ENCODE measurements at regions not wholly inside any gene's neighbourhood (a gene's known extent, or its start where the extent isn't known, plus 50 kb on each side); places are given as distances from the start of the nearest gene placed in this dataset.

DNA sequence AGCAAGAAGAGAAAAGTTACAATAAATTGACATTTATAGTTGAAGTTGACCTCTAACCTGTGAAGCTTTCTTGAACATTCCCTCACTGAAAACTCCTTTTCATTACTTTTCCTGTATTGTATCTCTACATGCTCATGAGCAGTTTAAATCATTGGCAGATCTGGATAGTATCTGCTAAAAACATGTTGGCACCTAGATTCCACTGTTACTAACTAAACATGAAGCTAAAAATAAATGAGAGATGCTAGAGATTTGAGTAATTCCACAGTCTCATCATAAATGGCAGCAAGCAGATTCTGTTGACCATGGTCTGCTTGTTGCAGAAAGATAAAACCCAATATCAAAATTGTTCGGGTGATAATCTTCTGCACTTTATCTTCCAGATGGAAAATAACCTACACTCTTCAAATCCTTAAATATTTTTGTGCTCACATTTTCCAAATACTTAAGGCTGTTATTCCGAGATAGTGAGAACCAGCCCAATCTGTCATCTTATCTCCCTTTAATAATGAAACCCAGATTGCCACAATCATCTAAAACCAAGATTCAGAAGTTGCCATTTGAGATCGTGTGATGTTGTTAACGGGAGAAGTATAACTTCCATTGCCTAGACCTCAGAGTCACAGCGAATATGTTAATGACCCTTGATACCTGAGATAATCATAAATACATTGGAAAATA lies 171.0 kb upstream of the DAAM1 start:
- Mint-ChIP-seq H3K9me3 (ENCODE audit: unreplicated experiment) (no peaks in the 10 kb centered on the region), H3K27me3 (ENCODE audit: insufficient read depth, unreplicated experiment) (peaks cover 2% of the 10 kb centered on the region), H3K36me3 (ENCODE audit: insufficient read depth, unreplicated experiment) (no peaks in the 10 kb centered on the region), H3K4me1 (ENCODE audit: low read depth, unreplicated experiment) (no peaks in the 10 kb centered on the region), H3K4me3 (ENCODE audit: unreplicated experiment) (no peak overlapping the region), H3K27ac (ENCODE audit: unreplicated experiment) (no peak overlapping the region)
- Histone ChIP-seq H3K4me3 (ENCODE audit: low read depth, low read length) (no peak overlapping the region), H3K9me3 (no peaks in the 10 kb centered on the region), H3K4me1 (no peaks in the 10 kb centered on the region), H3K27me3 (replicated peaks; ENCODE audit: control insufficient read depth, insufficient read depth, low read length) (no peaks in the 10 kb centered on the region), H3K36me3 (ENCODE audit: control insufficient read depth, insufficient read depth, low read length) (no peaks in the 10 kb centered on the region)
- TF ChIP-seq, protein P1, sequence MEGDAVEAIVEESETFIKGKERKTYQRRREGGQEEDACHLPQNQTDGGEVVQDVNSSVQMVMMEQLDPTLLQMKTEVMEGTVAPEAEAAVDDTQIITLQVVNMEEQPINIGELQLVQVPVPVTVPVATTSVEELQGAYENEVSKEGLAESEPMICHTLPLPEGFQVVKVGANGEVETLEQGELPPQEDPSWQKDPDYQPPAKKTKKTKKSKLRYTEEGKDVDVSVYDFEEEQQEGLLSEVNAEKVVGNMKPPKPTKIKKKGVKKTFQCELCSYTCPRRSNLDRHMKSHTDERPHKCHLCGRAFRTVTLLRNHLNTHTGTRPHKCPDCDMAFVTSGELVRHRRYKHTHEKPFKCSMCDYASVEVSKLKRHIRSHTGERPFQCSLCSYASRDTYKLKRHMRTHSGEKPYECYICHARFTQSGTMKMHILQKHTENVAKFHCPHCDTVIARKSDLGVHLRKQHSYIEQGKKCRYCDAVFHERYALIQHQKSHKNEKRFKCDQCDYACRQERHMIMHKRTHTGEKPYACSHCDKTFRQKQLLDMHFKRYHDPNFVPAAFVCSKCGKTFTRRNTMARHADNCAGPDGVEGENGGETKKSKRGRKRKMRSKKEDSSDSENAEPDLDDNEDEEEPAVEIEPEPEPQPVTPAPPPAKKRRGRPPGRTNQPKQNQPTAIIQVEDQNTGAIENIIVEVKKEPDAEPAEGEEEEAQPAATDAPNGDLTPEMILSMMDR (IDR thresholded peaks at IDR 0.05; ENCODE audit: insufficient read depth in 1 of 2, low read depth in 1 of 2, low read length in 1 of 2, severe bottlenecking in 1 of 2, unreplicated experiment in 1 of 2): no peak
- BruUV-seq (replicated peaks): no TSS peak
- CTCF ChIA-PET: no interaction called here
- DNase-seq: no peak
- POLR2A ChIA-PET: no interaction called here
- intact Hi-C loops (cut with micrococcal nuclease; ENCODE audit: unreplicated experiment): no loop called here

DNA sequence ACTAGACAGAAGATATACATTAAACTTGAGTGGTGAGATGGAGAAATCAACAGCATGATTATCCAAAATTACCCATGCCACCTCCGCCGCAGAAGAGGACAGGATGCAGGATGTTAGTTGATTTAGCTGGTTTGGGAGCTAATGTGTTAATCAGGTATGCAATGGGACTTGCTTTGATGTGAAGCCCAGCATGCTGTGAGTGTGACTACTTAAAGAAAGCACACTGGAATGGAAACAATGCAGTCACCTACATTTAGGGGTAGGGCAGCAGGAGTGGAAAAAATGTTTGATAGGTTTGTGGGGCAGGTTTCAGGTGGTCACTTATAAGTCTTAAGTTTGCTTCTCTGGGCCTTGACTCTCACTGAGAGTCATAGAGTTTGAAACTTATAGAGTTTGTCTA lies 170.0 kb upstream of the DAAM1 start:
- ChIA-PET POLR2A (no interaction called here), CTCF (interaction anchor here (0.7 to 1.4 kb wide), 2 partner anchors 381 to 517 kb away, joined by 3 to 6 read pairs; partner anchors contain the start of gene DACT1)
- H3K36me3 ChIP-seq (ENCODE audit: control insufficient read depth, insufficient read depth, low read length): no peaks in the 10 kb centered on the region
- H3K27ac Mint-ChIP-seq (ENCODE audit: unreplicated experiment): no peak overlapping the region
- intact Hi-C loops (cut with micrococcal nuclease; ENCODE audit: unreplicated experiment): loop anchor here (2.0 kb wide), 1 partner anchor 380 kb away; no protein-coding TSS in a partner anchor
- H3K9me3 ChIP-seq: no peaks in the 10 kb centered on the region
- TF ChIP-seq, protein P1 (IDR thresholded peaks at IDR 0.05; ENCODE audit: insufficient read depth in 1 of 2, low read depth in 1 of 2, low read length in 1 of 2, severe bottlenecking in 1 of 2, unreplicated experiment in 1 of 2): no peak
- H3K4me1 ChIP-seq: no peaks in the 10 kb centered on the region
- no peaks in the 10 kb centered on the region for H3K9me3 Mint-ChIP-seq (ENCODE audit: unreplicated experiment)
- H3K27me3 Mint-ChIP-seq (ENCODE audit: insufficient read depth, unreplicated experiment): peaks cover 2% of the 10 kb centered on the region
- H3K4me3 ChIP-seq (ENCODE audit: low read depth, low read length): no peak overlapping the region
- H3K4me1 Mint-ChIP-seq (ENCODE audit: low read depth, unreplicated experiment): no peaks in the 10 kb centered on the region
- H3K36me3 Mint-ChIP-seq (ENCODE audit: insufficient read depth, unreplicated experiment): no peaks in the 10 kb centered on the region
- H3K4me3 Mint-ChIP-seq (ENCODE audit: unreplicated experiment): no peak overlapping the region
- BruUV-seq (replicated peaks): no TSS peak
- H3K27me3 ChIP-seq (replicated peaks; ENCODE audit: control insufficient read depth, insufficient read depth, low read length): no peaks in the 10 kb centered on the region
- DNase-seq: no peak

DNA sequence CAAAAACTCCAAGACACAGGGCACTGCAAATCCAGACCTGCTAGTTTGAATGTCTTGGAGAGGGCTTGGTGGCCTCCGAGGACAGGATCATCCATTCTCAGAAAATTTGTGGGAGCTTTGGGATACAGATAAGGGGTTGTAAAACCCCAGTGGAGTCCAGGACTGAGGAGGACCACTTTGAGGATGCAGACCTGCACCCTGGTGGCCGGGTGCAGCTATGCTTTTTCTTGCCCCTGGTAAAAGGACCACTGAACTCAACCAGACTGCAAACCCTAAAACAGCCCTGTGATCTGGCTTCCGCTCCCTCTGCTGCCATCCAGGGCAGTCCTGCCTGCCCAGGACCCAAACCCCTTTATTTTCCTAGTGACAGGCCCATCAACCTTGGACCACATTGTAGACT lies 169.5 kb upstream of the DAAM1 start:
- TF ChIP-seq, protein P1 (IDR thresholded peaks at IDR 0.05; ENCODE audit: insufficient read depth in 1 of 2, low read depth in 1 of 2, low read length in 1 of 2, severe bottlenecking in 1 of 2, unreplicated experiment in 1 of 2): peak; percentile 23 to 48
- Mint-ChIP-seq H3K36me3 (ENCODE audit: insufficient read depth, unreplicated experiment) (no peaks in the 10 kb centered on the region), H3K4me3 (ENCODE audit: unreplicated experiment) (no peak overlapping the region), H3K27me3 (ENCODE audit: insufficient read depth, unreplicated experiment) (peaks cover 2% of the 10 kb centered on the region), H3K9me3 (ENCODE audit: unreplicated experiment) (no peaks in the 10 kb centered on the region), H3K27ac (ENCODE audit: unreplicated experiment) (no peak overlapping the region), H3K4me1 (ENCODE audit: low read depth, unreplicated experiment) (no peaks in the 10 kb centered on the region)
- no TSS peak for BruUV-seq (replicated peaks)
- peak in 1 of 2 experiments; percentile 11 for DNase-seq
- intact Hi-C loops (cut with micrococcal nuclease; ENCODE audit: unreplicated experiment): loop anchor here (1.0 to 2.0 kb wide), 2 partner anchors 380 to 518 kb away; no protein-coding TSS in a partner anchor
- no peaks in the 10 kb centered on the region for H3K36me3 ChIP-seq (ENCODE audit: control insufficient read depth, insufficient read depth, low read length)
- ChIA-PET POLR2A (no interaction called here), CTCF (interaction anchor here (0.7 to 1.4 kb wide), 2 partner anchors 381 to 518 kb away, joined by 3 to 6 read pairs; partner anchors contain the start of gene DACT1)
- no peaks in the 10 kb centered on the region for H3K27me3 ChIP-seq (replicated peaks; ENCODE audit: control insufficient read depth, insufficient read depth, low read length)
- no peaks in the 10 kb centered on the region for H3K4me1 ChIP-seq
- H3K9me3 ChIP-seq: no peaks in the 10 kb centered on the region
- H3K4me3 ChIP-seq (ENCODE audit: low read depth, low read length): no peak overlapping the region
